Erythroblast (primary cell): ENCODE measurements at regions not wholly inside any gene's neighbourhood (a gene's known extent, or its start where the extent isn't known, plus 50 kb on each side); places are given as distances from the start of the nearest gene placed in this dataset.

ENCODE experiments used
- GATA1 ChIP-seq: IDR thresholded peaks from 2 replicates; pipeline ENCODE4 v1.6.1; 2011; ENCODE audit warnings: low read depth, mild to moderate bottlenecking, control low read depth, low read length, moderate library complexity
- POLR2A ChIP-seq: IDR thresholded peaks from 2 replicates; pipeline ENCODE4 v1.6.1; 2011; ENCODE audit warnings: mild to moderate bottlenecking, low read length

DNA sequence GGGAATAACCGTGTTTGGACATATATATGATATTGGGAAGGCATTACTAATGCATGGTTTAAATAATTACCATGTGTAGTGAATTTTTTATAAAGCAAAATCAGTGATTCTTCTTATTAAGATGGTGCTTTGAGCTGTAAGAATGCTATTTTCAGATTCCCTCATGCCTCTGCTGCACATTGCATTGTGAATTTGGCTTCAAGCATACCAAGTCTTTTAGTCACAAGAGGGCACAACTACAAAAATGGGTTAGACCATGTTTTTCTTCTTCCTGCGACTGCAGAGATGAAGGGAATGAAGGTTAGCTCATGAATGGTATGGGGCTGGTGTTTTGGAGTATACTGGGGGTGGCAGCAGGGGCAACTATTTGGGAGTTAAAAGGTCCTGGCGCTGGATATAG, 320.1 kb downstream of the SLC4A3 start:
- no peak for TF ChIP-seq POLR2A
- TF ChIP-seq GATA1 = no peak
